H1 (cell line): ENCODE measurements at regions not wholly inside any gene's neighbourhood (a gene's known extent, or its start where the extent isn't known, plus 50 kb on each side); places are given as distances from the start of the nearest gene placed in this dataset.
A peak's percentile ranks its signal among the peaks of the same experiment; 100 is the strongest.

Experiments
- CTCF ChIA-PET: fragments of 300-600 bp; sonication (Branson Sonifier 250); formaldehyde crosslinking; loops from one replicate; lab custom pipeline; 2021; ENCODE audit not compliant: partially characterized antibody; lab: Charles Lee
- POLR2A ChIA-PET: fragments of 300-600 bp; sonication (Branson Sonifier 250); formaldehyde crosslinking; loops from one replicate; lab custom pipeline; 2021; ENCODE audit warnings: inconsistent platforms; ENCODE audit not compliant: partially characterized antibody; lab: Charles Lee
- DNase-seq, 2 experiments: peaks; one replicate each; pipeline versions ENCODE4 v3.0.0 to v3.0.0-alpha.2; 2010 to 2022; ENCODE audit warnings: low spot score in 2 of 2, low read depth in 1 of 2, mixed read lengths in 1 of 2
- FAIRE-seq: peaks from 2 replicates; lab custom pipeline; 2011; peaks lifted over from hg19 to GRCh38; lab: Jason Lieb, UNC
- H2AFZ ChIP-seq: 2 replicates; pipeline ENCODE4 v1.8.1; 2012; ENCODE audit warnings: low read length, inconsistent platforms
- H2AK5ac ChIP-seq: 2 replicates; pipeline ENCODE4 v1.6.1; 2013; ENCODE audit warnings: low read depth, low read length
- H2BK120ac ChIP-seq: replicated peaks from 2 replicates; pipeline ENCODE3; 2013; ENCODE audit warnings: low read depth, low read length, inconsistent platforms
- H2BK12ac ChIP-seq: 2 replicates; pipeline ENCODE4 v1.6.1; 2013; ENCODE audit warnings: low read depth, low read length
- H2BK15ac ChIP-seq: 2 replicates; pipeline ENCODE4 v1.6.1; 2013; ENCODE audit warnings: low read length
- H2BK20ac ChIP-seq: 2 replicates; pipeline ENCODE4 v1.6.1; 2013; ENCODE audit warnings: low read length
- H2BK5ac ChIP-seq: 2 replicates; pipeline ENCODE4 v1.6.1; 2013; ENCODE audit warnings: low read depth, low read length
- H3K14ac ChIP-seq: 2 replicates; pipeline ENCODE4 v1.6.1; 2013; ENCODE audit warnings: inconsistent platforms; ENCODE audit not compliant: insufficient read length
- H3K18ac ChIP-seq: 2 replicates; pipeline ENCODE4 v1.6.1; 2013; ENCODE audit warnings: low read length; ENCODE audit errors: extremely low read depth
- H3K23ac ChIP-seq: 2 replicates; pipeline ENCODE4 v1.6.1; 2013; ENCODE audit warnings: inconsistent platforms; ENCODE audit not compliant: insufficient read length
- H3K23me2 ChIP-seq: 2 replicates; pipeline ENCODE4 v1.6.1; 2013; ENCODE audit warnings: low read depth, low read length
- H3K27ac ChIP-seq: 2 replicates; pipeline ENCODE4 v1.6.1; 2011; ENCODE audit warnings: low read depth, low read length, inconsistent platforms
- H3K27me3 ChIP-seq, 4 experiments: replicated peaks in 1 of 4; 1 replicate in 1 of 4; 2 replicates in 3 of 4; pipeline versions ENCODE4 v1.6.1 to v1.8.1; 2011 to 2013; ENCODE audit warnings: low read length in 3 of 4, mild to moderate bottlenecking in 3 of 4, inconsistent platforms in 2 of 4, mixed read lengths in 2 of 4, moderate library complexity in 1 of 4; ENCODE audit not compliant: control insufficient read depth in 3 of 4, insufficient read depth in 3 of 4; ENCODE audit errors: extremely low read depth in 1 of 4
- H3K36me3 ChIP-seq, 4 experiments: 2 replicates each; pipeline versions ENCODE4 v1.6.1 to v1.8.1; 2011 to 2013; ENCODE audit warnings: mild to moderate bottlenecking in 4 of 4, low read length in 3 of 4, moderate library complexity in 2 of 4, control low read depth in 1 of 4, inconsistent platforms in 1 of 4; ENCODE audit not compliant: insufficient read depth in 4 of 4, control insufficient read depth in 2 of 4
- H3K4ac ChIP-seq: replicated peaks from 2 replicates; pipeline ENCODE3; 2013; ENCODE audit warnings: low read length, low read depth, mixed read lengths, inconsistent platforms; ENCODE audit not compliant: insufficient read length
- H3K4me1 ChIP-seq, 4 experiments: replicated peaks in 1 of 4; 1 replicate in 1 of 4; 2 replicates in 3 of 4; pipeline versions ENCODE4 v1.6.1 to v1.8.1; 2011 to 2013; ENCODE audit warnings: low read length in 3 of 4, inconsistent platforms in 2 of 4, mixed read lengths in 1 of 4; ENCODE audit not compliant: insufficient read depth in 4 of 4, control insufficient read depth in 3 of 4
- H3K4me2 ChIP-seq, 2 experiments: 2 replicates each; pipeline versions ENCODE4 v1.6.1 to v1.8.1; 2011 to 2013; ENCODE audit warnings: low read depth in 2 of 2, low read length in 2 of 2, control low read depth in 1 of 2, inconsistent platforms in 1 of 2, mild to moderate bottlenecking in 1 of 2; ENCODE audit not compliant: insufficient read depth in 1 of 2
- H3K4me3 ChIP-seq, 4 experiments: fragments of 200-600, 300-600 bp in 1 of 4; sonication (generic), shearing (Covaris generic), sonication (Bioruptor Twin) in 1 of 4; 2 replicates each; pipeline versions ENCODE4 v1.5.1 to v1.8.1; 2011 to 2016; ENCODE audit warnings: low read length in 4 of 4, low read depth in 3 of 4, control low read depth in 2 of 4, inconsistent platforms in 2 of 4, mild to moderate bottlenecking in 2 of 4, mixed read lengths in 1 of 4, moderate library complexity in 1 of 4; ENCODE audit not compliant: insufficient read depth in 2 of 4; ENCODE audit errors: extremely low read depth in 1 of 4
- H3K56ac ChIP-seq: replicated peaks from 2 replicates; pipeline ENCODE3; 2013; ENCODE audit warnings: low read depth, mild to moderate bottlenecking, mixed read lengths, low read length, inconsistent platforms; ENCODE audit not compliant: insufficient read length
- H3K79me1 ChIP-seq: 2 replicates; pipeline ENCODE4 v1.6.1; 2013; ENCODE audit warnings: low read depth, low read length, control low read depth
- H3K79me2 ChIP-seq, 2 experiments: 2 replicates each; pipeline versions ENCODE4 v1.6.1 to v1.8.1; 2012 to 2013; ENCODE audit warnings: low read length in 2 of 2, mild to moderate bottlenecking in 2 of 2, inconsistent platforms in 1 of 2; ENCODE audit not compliant: insufficient read depth in 2 of 2, control insufficient read depth in 1 of 2
- H3K9ac ChIP-seq, 4 experiments: replicated peaks in 1 of 4; 1 replicate in 1 of 4; 2 replicates in 3 of 4; pipeline versions ENCODE4 v1.6.1 to v1.8.1; 2011 to 2013; ENCODE audit warnings: low read depth in 3 of 4, low read length in 3 of 4, control low read depth in 2 of 4, mild to moderate bottlenecking in 2 of 4, moderate library complexity in 2 of 4, inconsistent platforms in 1 of 4; ENCODE audit errors: extremely low read depth in 1 of 4
- H3K9me3 ChIP-seq, 2 experiments: 2 replicates each; pipeline versions ENCODE4 v1.6.1 to v1.8.1; 2012 to 2013; ENCODE audit warnings: mild to moderate bottlenecking in 2 of 2, moderate library complexity in 2 of 2, control low read depth in 1 of 2, inconsistent platforms in 1 of 2, low read depth in 1 of 2, low read length in 1 of 2, mixed read lengths in 1 of 2; ENCODE audit not compliant: insufficient read depth in 2 of 2
- H4K20me1 ChIP-seq, 2 experiments: replicated peaks in 1 of 2; 2 replicates each; pipeline versions ENCODE3 to v1.8.1; 2011 to 2013; ENCODE audit warnings: inconsistent platforms in 2 of 2, low read length in 2 of 2, mild to moderate bottlenecking in 1 of 2; ENCODE audit not compliant: insufficient read depth in 2 of 2, control insufficient read depth in 1 of 2
- H4K5ac ChIP-seq: 2 replicates; pipeline ENCODE4 v1.6.1; 2013; ENCODE audit warnings: low read length, low read depth, mixed read lengths, inconsistent platforms; ENCODE audit not compliant: insufficient read length
- H4K8ac ChIP-seq: 2 replicates; pipeline ENCODE4 v1.8.0; 2013; ENCODE audit warnings: mild to moderate bottlenecking, moderate library complexity, low read length, inconsistent platforms; ENCODE audit not compliant: insufficient read depth; ENCODE audit errors: extremely low read depth
- H4K91ac ChIP-seq: replicated peaks from 2 replicates; pipeline ENCODE3; 2013; ENCODE audit warnings: low read length, mixed read lengths, inconsistent platforms; ENCODE audit not compliant: insufficient read length
- CTBP2 ChIP-seq: IDR thresholded peaks from 2 replicates; pipeline ENCODE4 v1.7.0; 2011; ENCODE audit warnings: borderline replicate concordance, mild to moderate bottlenecking, moderate library complexity, mixed read lengths, low read length; ENCODE audit not compliant: insufficient read depth, insufficient read length
- CTCF ChIP-seq, 3 experiments: IDR thresholded peaks; 1 replicate in 2 of 3; 2 replicates in 1 of 3; pipeline versions ENCODE4 v1.5.1 to v1.6.1; 2011; ENCODE audit warnings: low read length in 3 of 3, mild to moderate bottlenecking in 3 of 3, inconsistent platforms in 2 of 3, low read depth in 1 of 3, moderate library complexity in 1 of 3; ENCODE audit not compliant: insufficient read depth in 1 of 3; ENCODE audit errors: control extremely low read depth in 1 of 3
- HDAC6 ChIP-seq: IDR thresholded peaks from one replicate; pipeline ENCODE4 v1.7.1; 2012; ENCODE audit warnings: low read depth, mild to moderate bottlenecking, inconsistent platforms, low read length, moderate library complexity
- NANOG ChIP-seq: IDR thresholded peaks from 2 replicates; pipeline ENCODE4 v1.6.1; 2011; ENCODE audit warnings: low read length, low read depth, mild to moderate bottlenecking, inconsistent platforms; ENCODE audit not compliant: insufficient read depth, poor library complexity, severe bottlenecking
- RAD21 ChIP-seq, 2 experiments: IDR thresholded peaks in 1 of 2; conservative IDR thresholded peaks in 1 of 2; 2 replicates each; pipeline ENCODE4 v1.6.1; 2011; ENCODE audit warnings: low read depth in 2 of 2, low read length in 2 of 2, improper control_type of control experiment in 1 of 2, inconsistent platforms in 1 of 2, mild to moderate bottlenecking in 1 of 2, moderate library complexity in 1 of 2
- WGBS, 2 experiments: shearing (Covaris generic) in 1 of 2; methylation state at CpG; one replicate each; pipeline versions ENCODE4 v1.1.6 to v1.1.7; 2013 to 2015; ENCODE audit warnings: low lambda C conversion rate in 2 of 2, mixed read lengths in 2 of 2, inconsistent platforms in 1 of 2, low coverage in 1 of 2, missing lambda C conversion rate in 1 of 2; ENCODE audit not compliant: insufficient replicate concordance in 2 of 2, insufficient coverage in 1 of 2, insufficient read length in 1 of 2; ENCODE audit errors: extremely low coverage in 1 of 2, missing lambda C conversion rate in 1 of 2; 5-methylcytosine and 5-hydroxymethylcytosine counted together

- TF ChIP-seq HDAC6: no peak
- no peak for TF ChIP-seq CTBP2
- TF ChIP-seq CTCF (IDR thresholded peaks at IDR 0.05; ENCODE audit: control extremely low read depth in 1 of 3, insufficient read depth in 1 of 3, low read depth in 1 of 3, low read length in 3 of 3): peak; percentile 23 to 62 (median 37); a peak in 3 of 4 replicates
- peak; percentile 76 to 78 for TF ChIP-seq RAD21 (IDR thresholded peaks at IDR 0.05 in 1 of 2, conservative IDR thresholded peaks at IDR 0.05 in 1 of 2; ENCODE audit: low read depth in 2 of 2, low read length in 2 of 2)
- TF ChIP-seq NANOG: peak; percentile 37
- H3K4me1 ChIP-seq: no peaks in the 10 kb centered on the region
- H2BK20ac ChIP-seq: no peak overlapping the region
- DNase-seq: peak in 1 of 2 experiments; percentile 25
- ChIA-PET POLR2A (no interaction called here), CTCF (interaction anchor here (0.7 to 2.0 kb wide), 4 partner anchors 154 to 508 kb away, joined by 3 to 6 read pairs (median 3); no protein-coding TSS in a partner anchor)
- no peaks in the 10 kb centered on the region for H3K9me3 ChIP-seq
- no peak overlapping the region for H3K56ac ChIP-seq
- H3K23ac ChIP-seq: no peak overlapping the region
- no peak overlapping the region for H3K14ac ChIP-seq
- H2BK5ac ChIP-seq: no peak overlapping the region
- H4K8ac ChIP-seq: no peak overlapping the region
- no peak overlapping the region for H4K91ac ChIP-seq
- no peaks in the 10 kb centered on the region; a peak in 1 of 7 replicates for H3K27me3 ChIP-seq
- H2BK15ac ChIP-seq: no peak overlapping the region
- peak; percentile 72 for FAIRE-seq
- no peak overlapping the region for H3K9ac ChIP-seq
- H4K20me1 ChIP-seq: no peaks in the 10 kb centered on the region
- no peak overlapping the region for H3K27ac ChIP-seq
- no peaks in the 10 kb centered on the region for H3K36me3 ChIP-seq
- no peak overlapping the region for H3K4me2 ChIP-seq
- no peaks in the 10 kb centered on the region for H3K79me2 ChIP-seq
- H2BK120ac ChIP-seq: no peak overlapping the region
- no peak overlapping the region for H4K5ac ChIP-seq
- no peak overlapping the region for H3K18ac ChIP-seq
- no peak overlapping the region for H2AK5ac ChIP-seq
- no peaks in the 10 kb centered on the region for H3K79me1 ChIP-seq
- H3K4me3 ChIP-seq: no peak overlapping the region
- H2BK12ac ChIP-seq: no peak overlapping the region
- H3K4ac ChIP-seq: no peak overlapping the region
- H3K23me2 ChIP-seq: no peaks in the 10 kb centered on the region
- H2AFZ ChIP-seq: peak overlapping the region; percentile 7; the same call in 1 of the 2 replicates
- 79% methylated on average over 5 of the region's 5 CpGs; no CpG with 5 or more reads in 1 of the 2 experiments for WGBS, 2 experiments
Measured at GRCh38 chr7:110590415-110590814, 500.5 kb upstream of the LRRN3 start.
